Smooth muscle cell (in vitro differentiated cells): ENCODE measurements at regions not wholly inside any gene's neighbourhood (a gene's known extent, or its start where the extent isn't known, plus 50 kb on each side); places are given as distances from the start of the nearest gene placed in this dataset.

Experiments used
- DNase-seq: peaks from one replicate; lab custom pipeline; 2025; ENCODE audit not compliant: unreplicated experiment; lab: John Stamatoyannopoulos, UW
- H2AFZ ChIP-seq: fragments of 200-600 bp; sonication (generic); 2 replicates; pipeline ENCODE4 v1.6.0; 2016; ENCODE audit warnings: antibody characterized with exemption, low read depth, mild to moderate bottlenecking
- H3F3A ChIP-seq: fragments of 200-600 bp; sonication (generic); 2 replicates; pipeline ENCODE4 v1.6.0; 2017; ENCODE audit warnings: antibody characterized with exemption, low read depth
- H3K27ac ChIP-seq: fragments of 200-600 bp; sonication (generic); 2 replicates; pipeline ENCODE4 v1.5.1; 2016; ENCODE audit warnings: low read depth, mild to moderate bottlenecking
- H3K27me3 ChIP-seq: fragments of 200-600 bp; sonication (generic); 2 replicates; pipeline ENCODE4 v1.6.1; 2016; ENCODE audit warnings: low read depth, mild to moderate bottlenecking
- H3K36me3 ChIP-seq: fragments of 200-600 bp; sonication (generic); 2 replicates; pipeline ENCODE4 v1.5.1; 2016; ENCODE audit warnings: low read depth
- H3K4me1 ChIP-seq: fragments of 200-600 bp; sonication (generic); 2 replicates; pipeline ENCODE4 v1.5.1; 2016; ENCODE audit warnings: low read depth
- H3K4me2 ChIP-seq: fragments of 200-600 bp; sonication (generic); 2 replicates; pipeline ENCODE4 v1.6.0; 2016; ENCODE audit warnings: mild to moderate bottlenecking
- H3K4me3 ChIP-seq: fragments of 200-600 bp; sonication (generic); 2 replicates; pipeline ENCODE4 v1.5.1; 2016; ENCODE audit warnings: mild to moderate bottlenecking
- H3K79me2 ChIP-seq: fragments of 200-600 bp; sonication (generic); 2 replicates; pipeline ENCODE4 v1.6.0; 2016; ENCODE audit warnings: low read depth, mild to moderate bottlenecking
- H3K9ac ChIP-seq: fragments of 200-600 bp; sonication (generic); 2 replicates; pipeline ENCODE4 v1.6.0; 2016; ENCODE audit warnings: low read depth
- H3K9me3 ChIP-seq: fragments of 200-600 bp; sonication (generic); replicated peaks from 2 replicates; pipeline ENCODE4 v1.5.1; 2016; ENCODE audit warnings: low read depth
- H4K20me1 ChIP-seq: fragments of 200-600 bp; sonication (generic); 2 replicates; pipeline ENCODE4 v1.6.0; 2016; ENCODE audit warnings: low read depth
- WGBS: methylation state at CpG from one replicate; pipeline ENCODE4 v1.1.7; 2016; ENCODE audit warnings: low lambda C conversion rate; 5-methylcytosine and 5-hydroxymethylcytosine counted together
- TF ChIP-seq, protein P1 (sequence below): fragments of 200-600 bp; sonication (generic); IDR thresholded peaks from 2 replicates; pipeline ENCODE4 v1.5.1; 2017; ENCODE audit warnings: borderline replicate concordance, mild to moderate bottlenecking, antibody characterized with exemption; ENCODE audit not compliant: insufficient read depth, poor library complexity, severe bottlenecking

DNA sequence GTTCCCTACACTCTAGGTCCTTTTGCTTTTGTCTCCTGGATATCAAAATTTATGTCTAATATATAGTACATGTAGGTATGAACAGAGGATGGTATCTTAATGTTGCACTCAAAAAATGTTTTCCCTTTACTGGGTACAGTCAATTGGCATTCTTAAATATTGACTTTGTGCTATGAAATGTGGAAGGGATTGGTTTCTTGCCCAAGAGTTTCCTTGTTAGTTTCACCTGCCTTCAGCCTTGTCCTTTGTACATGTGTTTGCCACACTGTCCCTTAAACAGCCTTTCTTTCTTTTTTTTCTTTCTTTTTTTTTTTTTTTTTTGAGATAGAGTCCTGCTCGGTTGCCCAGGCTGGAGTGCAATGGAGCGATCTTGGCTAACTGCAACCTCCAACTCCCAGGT lies 287.1 kb downstream of the SQOR start:
- Histone ChIP-seq H3K9ac (no peak overlapping the region), H3K79me2 (no peaks in the 10 kb centered on the region), H3K27me3 (no peaks in the 10 kb centered on the region), H3F3A (no peaks in the 10 kb centered on the region), H2AFZ (no peak overlapping the region), H3K36me3 (no peaks in the 10 kb centered on the region), H3K4me1 (no peaks in the 10 kb centered on the region), H3K4me2 (no peak overlapping the region), H3K9me3 (no peaks in the 10 kb centered on the region), H4K20me1 (no peaks in the 10 kb centered on the region), H3K4me3 (no peak overlapping the region), H3K27ac (no peak overlapping the region)
- DNase-seq: no peak
- 82% methylated on average over 2 of the region's 2 CpGs for WGBS
- TF ChIP-seq, protein P1, sequence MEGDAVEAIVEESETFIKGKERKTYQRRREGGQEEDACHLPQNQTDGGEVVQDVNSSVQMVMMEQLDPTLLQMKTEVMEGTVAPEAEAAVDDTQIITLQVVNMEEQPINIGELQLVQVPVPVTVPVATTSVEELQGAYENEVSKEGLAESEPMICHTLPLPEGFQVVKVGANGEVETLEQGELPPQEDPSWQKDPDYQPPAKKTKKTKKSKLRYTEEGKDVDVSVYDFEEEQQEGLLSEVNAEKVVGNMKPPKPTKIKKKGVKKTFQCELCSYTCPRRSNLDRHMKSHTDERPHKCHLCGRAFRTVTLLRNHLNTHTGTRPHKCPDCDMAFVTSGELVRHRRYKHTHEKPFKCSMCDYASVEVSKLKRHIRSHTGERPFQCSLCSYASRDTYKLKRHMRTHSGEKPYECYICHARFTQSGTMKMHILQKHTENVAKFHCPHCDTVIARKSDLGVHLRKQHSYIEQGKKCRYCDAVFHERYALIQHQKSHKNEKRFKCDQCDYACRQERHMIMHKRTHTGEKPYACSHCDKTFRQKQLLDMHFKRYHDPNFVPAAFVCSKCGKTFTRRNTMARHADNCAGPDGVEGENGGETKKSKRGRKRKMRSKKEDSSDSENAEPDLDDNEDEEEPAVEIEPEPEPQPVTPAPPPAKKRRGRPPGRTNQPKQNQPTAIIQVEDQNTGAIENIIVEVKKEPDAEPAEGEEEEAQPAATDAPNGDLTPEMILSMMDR: no peak

- no peaks in the 10 kb centered on the region for H3K9me3 ChIP-seq
- H3K79me2 ChIP-seq: no peaks in the 10 kb centered on the region
- H2AFZ ChIP-seq: no peak overlapping the region
- H3K4me3 ChIP-seq: no peak overlapping the region
- TF ChIP-seq, protein P1: no peak
- WGBS: 98% methylated on average over 5 of the region's 5 CpGs
- peaks cover 7% of the 10 kb centered on the region for H3F3A ChIP-seq
- no peaks in the 10 kb centered on the region for H4K20me1 ChIP-seq
- no peak overlapping the region for H3K9ac ChIP-seq
- no peak overlapping the region for H3K27ac ChIP-seq
- peaks cover 7% of the 10 kb centered on the region for H3K4me1 ChIP-seq
- H3K27me3 ChIP-seq: no peaks in the 10 kb centered on the region
- DNase-seq: no peak
- H3K36me3 ChIP-seq: no peaks in the 10 kb centered on the region
- no peak overlapping the region for H3K4me2 ChIP-seq
Measured at GRCh38 chr15:45941367-45941766, 306.5 kb downstream of the SQOR start.

DNA sequence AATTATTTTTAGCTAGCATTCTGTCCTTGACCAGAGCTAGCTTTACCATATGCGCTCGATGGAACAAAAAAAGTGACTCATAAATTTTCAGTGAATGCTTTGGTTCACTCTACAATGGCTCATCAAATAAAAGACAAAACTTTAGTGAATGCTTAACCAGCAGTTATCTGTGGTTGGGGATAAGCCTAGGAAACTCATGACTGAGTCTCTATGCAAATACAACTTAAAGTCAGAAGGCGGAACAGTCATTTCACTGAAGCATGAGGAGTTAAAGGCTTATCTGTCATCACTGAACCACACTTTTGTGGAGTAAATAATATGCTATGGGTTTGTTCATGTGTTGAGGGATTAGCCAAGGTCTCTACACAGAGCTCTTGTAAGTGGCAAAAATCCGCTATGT lies 308.4 kb downstream of the SQOR start:
- Histone ChIP-seq H3K4me2 (peak overlapping the region; percentile 42), H3K9me3 (no peaks in the 10 kb centered on the region), H3K27ac (no peak overlapping the region), H4K20me1 (no peaks in the 10 kb centered on the region), H3K4me3 (no peak overlapping the region), H3K9ac (no peak overlapping the region), H3K4me1 (peaks cover 17% of the 10 kb centered on the region), H3K36me3 (no peaks in the 10 kb centered on the region), H3F3A (peaks cover 10% of the 10 kb centered on the region), H3K79me2 (no peaks in the 10 kb centered on the region), H2AFZ (no peak overlapping the region), H3K27me3 (no peaks in the 10 kb centered on the region)
- WGBS: 25% methylated on average over 4 of the region's 4 CpGs
- TF ChIP-seq, protein P1: no peak
- DNase-seq: no peak

DNA sequence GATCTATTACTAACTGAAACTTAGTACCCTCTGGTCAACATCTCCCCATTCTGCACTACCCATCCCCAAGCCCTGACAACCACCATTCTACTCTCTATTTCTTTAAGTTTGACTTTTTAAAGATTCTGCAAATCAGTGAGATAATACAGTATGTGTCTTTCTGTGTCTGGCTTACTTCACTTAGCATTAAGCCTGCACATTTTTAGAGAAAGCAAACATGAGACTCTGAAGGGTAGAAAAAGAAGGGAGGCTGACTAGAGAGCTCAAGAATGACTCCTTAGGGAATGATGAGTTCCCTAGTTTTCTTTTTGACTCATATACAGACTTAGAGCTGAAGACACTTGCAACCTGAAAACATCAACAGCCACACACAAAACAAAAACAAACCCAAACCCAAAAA lies 311.3 kb downstream of the SQOR start:
- Histone ChIP-seq H3F3A (peaks cover 10% of the 10 kb centered on the region), H3K27me3 (no peaks in the 10 kb centered on the region)
- TF ChIP-seq, protein P1: no peak

More for the DNA sequence above, 311.3 kb downstream of the SQOR start:
- no peak overlapping the region for H3K4me3 ChIP-seq
- H3K9ac ChIP-seq: no peak overlapping the region
- H3K4me2 ChIP-seq: no peak overlapping the region
- H3K4me1 ChIP-seq: peaks cover 24% of the 10 kb centered on the region
- no peak overlapping the region for H2AFZ ChIP-seq
- no peaks in the 10 kb centered on the region for H3K79me2 ChIP-seq
- H3K27ac ChIP-seq: no peak overlapping the region
- DNase-seq: no peak
- H4K20me1 ChIP-seq: no peaks in the 10 kb centered on the region
- H3K9me3 ChIP-seq: no peaks in the 10 kb centered on the region
- H3K36me3 ChIP-seq: no peaks in the 10 kb centered on the region
